GM12878 (cell line): ENCODE measurements at regions not wholly inside any gene's neighbourhood (a gene's known extent, or its start where the extent isn't known, plus 50 kb on each side); places are given as distances from the start of the nearest gene placed in this dataset.
"Not testable (repeated sequence)": the region's sequence is repeated elsewhere in the genome, so short reads cannot be mapped to it uniquely, and the experiment has no call there.

Experiments
- ATAC-seq: fragments of 200-7000 bp; cut with Tn5 transposase; 3 replicates; pipeline ENCODE4 v1.9.1; 2020; ENCODE audit warnings: mild to moderate bottlenecking, moderate library complexity
- BruUV-seq: library from RNA; stranded (reverse); fragments of 400-500 nt; replicated peaks from 2 replicates; lab custom pipeline; 2021; lab: Mats Ljungman, UMichigan
- CTCF ChIA-PET: fragments of 300-600 bp; sonication (Branson Sonifier 250); formaldehyde crosslinking; extraction: SDS; loops from one replicate; lab custom pipeline; 2021; ENCODE audit warnings: inconsistent platforms; lab: Yijun Ruan, JAX
- POLR2A ChIA-PET: fragments of 350-600 bp; formaldehyde crosslinking; extraction: SDS; loops from one replicate; lab custom pipeline; 2021; ENCODE audit warnings: inconsistent platforms; lab: Charles Lee
- RAD21 ChIA-PET: fragments of 300-600 bp; sonication (Branson Sonifier 250); formaldehyde crosslinking; loops from one replicate; lab custom pipeline; 2023; ENCODE audit warnings: antibody characterized with exemption; ENCODE audit not compliant: unreplicated experiment; lab: Charles Lee
- SMC1A ChIA-PET: fragments of 300-600 bp; sonication (Branson Sonifier 250); formaldehyde crosslinking; loops from one replicate; lab custom pipeline; 2023; ENCODE audit not compliant: unreplicated experiment, uncharacterized antibody; lab: Charles Lee
- DNase-seq: peaks from one replicate; pipeline ENCODE4 v3.0.0-alpha.2; 2011; ENCODE audit warnings: low read depth, low spot score
- FAIRE-seq: peaks from 3 replicates; lab custom pipeline; 2011; peaks lifted over from hg19 to GRCh38; lab: Jason Lieb, UNC
- H2AFZ ChIP-seq: 2 replicates; pipeline ENCODE4 v1.6.0; 2011; ENCODE audit warnings: low read depth, low read length, control low read depth; ENCODE audit not compliant: control insufficient read depth
- H3K27ac ChIP-seq: 2 replicates; pipeline ENCODE4 v1.5.1; 2011; ENCODE audit warnings: control low read depth; ENCODE audit not compliant: control insufficient read depth, insufficient read depth
- H3K27me3 ChIP-seq, 2 experiments: replicated peaks in 1 of 2; 2 replicates each; pipeline versions ENCODE4 v1.6.0 to v1.6.1; 2011; ENCODE audit warnings: low read length in 1 of 2; ENCODE audit not compliant: control insufficient read depth in 2 of 2, insufficient read depth in 2 of 2
- H3K36me3 ChIP-seq, 2 experiments: 2 replicates each; pipeline ENCODE4 v1.5.1; 2011; ENCODE audit warnings: low read length in 1 of 2; ENCODE audit not compliant: control insufficient read depth in 2 of 2, insufficient read depth in 2 of 2
- H3K4me1 ChIP-seq: 2 replicates; pipeline ENCODE4 v1.6.1; 2011; ENCODE audit warnings: mild to moderate bottlenecking, low read length, moderate library complexity, mixed read lengths; ENCODE audit not compliant: control insufficient read depth, insufficient read depth
- H3K4me2 ChIP-seq: 2 replicates; pipeline ENCODE4 v1.6.0; 2011; ENCODE audit warnings: control low read depth; ENCODE audit not compliant: control insufficient read depth, insufficient read depth
- H3K4me3 ChIP-seq: fragments of 200-600 bp; sonication (generic); 2 replicates; pipeline ENCODE4 v1.5.1; 2016
- H3K79me2 ChIP-seq: 2 replicates; pipeline ENCODE4 v1.6.0; 2011; ENCODE audit warnings: low read length; ENCODE audit not compliant: control insufficient read depth, insufficient read depth
- H3K9ac ChIP-seq: 2 replicates; pipeline ENCODE4 v1.8.0; 2011; ENCODE audit warnings: low read length, control low read depth, mixed read lengths; ENCODE audit not compliant: control insufficient read depth, insufficient read depth
- H3K9me3 ChIP-seq: replicated peaks from 3 replicates; pipeline ENCODE4 v1.5.1; 2011; ENCODE audit warnings: mild to moderate bottlenecking, low read length; ENCODE audit not compliant: control insufficient read depth, insufficient read depth
- H4K20me1 ChIP-seq: 2 replicates; pipeline ENCODE4 v1.6.0; 2011; ENCODE audit not compliant: control insufficient read depth, insufficient read depth
- EGR1 ChIP-seq, 2 experiments: IDR thresholded peaks; 1 replicate in 1 of 2; 2 replicates in 1 of 2; pipeline ENCODE4 v1.6.1; 2011 to 2012; ENCODE audit warnings: low read depth in 2 of 2, low read length in 2 of 2, borderline replicate concordance in 1 of 2, mild to moderate bottlenecking in 1 of 2, moderate library complexity in 1 of 2
- HCFC1 ChIP-seq: fragments of 150-350 bp; IDR thresholded peaks from 2 replicates; pipeline ENCODE4 v1.6.1; 2014; ENCODE audit warnings: low read length
- JUND ChIP-seq: IDR thresholded peaks from 2 replicates; pipeline ENCODE4 v1.6.1; 2012; ENCODE audit warnings: low read depth, mild to moderate bottlenecking, low read length, improper control_type of control experiment, moderate library complexity
- MYC ChIP-seq: IDR thresholded peaks from 2 replicates; pipeline ENCODE4 v1.6.1; 2011; ENCODE audit warnings: mild to moderate bottlenecking, low read length, moderate library complexity, inconsistent platforms; ENCODE audit not compliant: insufficient read depth, insufficient replicate concordance, insufficient read length, severe bottlenecking
- POLR2AphosphoS2 ChIP-seq: IDR thresholded peaks from 2 replicates; pipeline ENCODE4 v1.6.1; 2011; ENCODE audit warnings: low read depth, mild to moderate bottlenecking, low read length, improper control_type of control experiment, moderate library complexity
- WGBS: methylation state at CpG from one replicate; pipeline ENCODE4 v1.1.6; 2016; ENCODE audit warnings: low lambda C conversion rate; ENCODE audit not compliant: insufficient replicate concordance, insufficient coverage; ENCODE audit errors: missing lambda C conversion rate; 5-methylcytosine and 5-hydroxymethylcytosine counted together
- in situ Hi-C: fragments of 300-500 bp; cut with MboI; formaldehyde crosslinking; loops from 9 replicates; pipeline ENCODE4 v1.14.3; 2018; ENCODE audit warnings: mixed read lengths
- intact Hi-C: fragments of 100-400 bp; cut with micrococcal nuclease; formaldehyde crosslinking; loops from one replicate; pipeline ENCODE4 v1.14.2; 2022; ENCODE audit not compliant: unreplicated experiment
- TF ChIP-seq, protein P1 (sequence below): fragments of 450-650 bp; IDR thresholded peaks from 2 replicates; pipeline ENCODE4 v1.6.1; 2017; ENCODE audit warnings: mild to moderate bottlenecking, moderate library complexity
- TF ChIP-seq, protein P2 (sequence below): IDR thresholded peaks from 2 replicates; pipeline ENCODE4 v1.6.1; 2011; ENCODE audit warnings: borderline replicate concordance, low read depth, mild to moderate bottlenecking, moderate library complexity, low read length; ENCODE audit not compliant: insufficient read depth, poor library complexity, severe bottlenecking

GRCh38 chr10:93234940-93235339, 161.2 kb downstream of the CYP26A1 start:
- 8% methylated on average over 4 of the region's 4 CpGs for WGBS
- H3K9ac ChIP-seq, ATAC-seq, in situ Hi-C loops, H2AFZ ChIP-seq, SMC1A ChIA-PET, H3K36me3 ChIP-seq, H3K4me2 ChIP-seq, DNase-seq, H3K4me1 ChIP-seq, intact Hi-C loops, H3K9me3 ChIP-seq, H3K79me2 ChIP-seq, BruUV-seq, H3K4me3 ChIP-seq, H4K20me1 ChIP-seq, H3K27me3 ChIP-seq, CTCF ChIA-PET, RAD21 ChIA-PET, FAIRE-seq, H3K27ac ChIP-seq: not testable (repeated sequence)
- POLR2A ChIA-PET: interaction anchor here (0.6 kb wide), 1 partner anchor 1030 kb away, joined by 4 read pairs; no protein-coding TSS in a partner anchor

- DNase-seq: no peak
- H4K20me1 ChIP-seq: no peaks in the 10 kb centered on the region
- no peak overlapping the region for H2AFZ ChIP-seq
- H3K4me1 ChIP-seq: no peaks in the 10 kb centered on the region
- ChIA-PET SMC1A (no interaction called here), RAD21 (no interaction called here), POLR2A (no interaction called here), CTCF (no interaction called here)
- intact Hi-C loops (no loop called here), in situ Hi-C loops (no loop called here)
- no peak overlapping the region for H3K4me3 ChIP-seq
- BruUV-seq: no TSS peak
- 50% methylated on average over 3 of the region's 3 CpGs for WGBS
- no peak overlapping the region for H3K9ac ChIP-seq
- FAIRE-seq: no peak
- no peaks in the 10 kb centered on the region; the same call in 2 of the 3 replicates for H3K9me3 ChIP-seq
- no peak for ATAC-seq
- H3K27ac ChIP-seq: no peak overlapping the region
- H3K79me2 ChIP-seq: no peaks in the 10 kb centered on the region
- H3K4me2 ChIP-seq: no peak overlapping the region
- no peaks in the 10 kb centered on the region for H3K36me3 ChIP-seq
- peaks cover 0 to 3% of the 10 kb centered on the region in 2 experiments; a peak in 3 of 4 replicates for H3K27me3 ChIP-seq
- no peak for TF ChIP-seq HCFC1
- TF ChIP-seq, protein P1, sequence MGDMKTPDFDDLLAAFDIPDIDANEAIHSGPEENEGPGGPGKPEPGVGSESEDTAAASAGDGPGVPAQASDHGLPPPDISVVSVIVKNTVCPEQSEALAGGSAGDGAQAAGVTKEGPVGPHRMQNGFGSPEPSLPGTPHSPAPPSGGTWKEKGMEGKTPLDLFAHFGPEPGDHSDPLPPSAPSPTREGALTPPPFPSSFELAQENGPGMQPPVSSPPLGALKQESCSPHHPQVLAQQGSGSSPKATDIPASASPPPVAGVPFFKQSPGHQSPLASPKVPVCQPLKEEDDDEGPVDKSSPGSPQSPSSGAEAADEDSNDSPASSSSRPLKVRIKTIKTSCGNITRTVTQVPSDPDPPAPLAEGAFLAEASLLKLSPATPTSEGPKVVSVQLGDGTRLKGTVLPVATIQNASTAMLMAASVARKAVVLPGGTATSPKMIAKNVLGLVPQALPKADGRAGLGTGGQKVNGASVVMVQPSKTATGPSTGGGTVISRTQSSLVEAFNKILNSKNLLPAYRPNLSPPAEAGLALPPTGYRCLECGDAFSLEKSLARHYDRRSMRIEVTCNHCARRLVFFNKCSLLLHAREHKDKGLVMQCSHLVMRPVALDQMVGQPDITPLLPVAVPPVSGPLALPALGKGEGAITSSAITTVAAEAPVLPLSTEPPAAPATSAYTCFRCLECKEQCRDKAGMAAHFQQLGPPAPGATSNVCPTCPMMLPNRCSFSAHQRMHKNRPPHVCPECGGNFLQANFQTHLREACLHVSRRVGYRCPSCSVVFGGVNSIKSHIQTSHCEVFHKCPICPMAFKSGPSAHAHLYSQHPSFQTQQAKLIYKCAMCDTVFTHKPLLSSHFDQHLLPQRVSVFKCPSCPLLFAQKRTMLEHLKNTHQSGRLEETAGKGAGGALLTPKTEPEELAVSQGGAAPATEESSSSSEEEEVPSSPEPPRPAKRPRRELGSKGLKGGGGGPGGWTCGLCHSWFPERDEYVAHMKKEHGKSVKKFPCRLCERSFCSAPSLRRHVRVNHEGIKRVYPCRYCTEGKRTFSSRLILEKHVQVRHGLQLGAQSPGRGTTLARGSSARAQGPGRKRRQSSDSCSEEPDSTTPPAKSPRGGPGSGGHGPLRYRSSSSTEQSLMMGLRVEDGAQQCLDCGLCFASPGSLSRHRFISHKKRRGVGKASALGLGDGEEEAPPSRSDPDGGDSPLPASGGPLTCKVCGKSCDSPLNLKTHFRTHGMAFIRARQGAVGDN: no peak
- no peak for TF ChIP-seq EGR1 (IDR thresholded peaks at IDR 0.05; ENCODE audit: borderline replicate concordance in 1 of 2, low read depth in 2 of 2, low read length in 2 of 2)
- TF ChIP-seq, protein P2, sequence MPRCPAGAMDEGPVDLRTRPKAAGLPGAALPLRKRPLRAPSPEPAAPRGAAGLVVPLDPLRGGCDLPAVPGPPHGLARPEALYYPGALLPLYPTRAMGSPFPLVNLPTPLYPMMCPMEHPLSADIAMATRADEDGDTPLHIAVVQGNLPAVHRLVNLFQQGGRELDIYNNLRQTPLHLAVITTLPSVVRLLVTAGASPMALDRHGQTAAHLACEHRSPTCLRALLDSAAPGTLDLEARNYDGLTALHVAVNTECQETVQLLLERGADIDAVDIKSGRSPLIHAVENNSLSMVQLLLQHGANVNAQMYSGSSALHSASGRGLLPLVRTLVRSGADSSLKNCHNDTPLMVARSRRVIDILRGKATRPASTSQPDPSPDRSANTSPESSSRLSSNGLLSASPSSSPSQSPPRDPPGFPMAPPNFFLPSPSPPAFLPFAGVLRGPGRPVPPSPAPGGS: no peak
- no peak for TF ChIP-seq MYC
- no peak for TF ChIP-seq POLR2AphosphoS2
- no peak for TF ChIP-seq JUND
These were observed 162.0 kb downstream of the CYP26A1 start for GRCh38 chr10:93235686-93236085.
